ENCODE measurements at regions not wholly inside any gene's neighbourhood (a gene's known extent, or its start where the extent isn't known, plus 50 kb on each side); places are given as distances from the start of the nearest gene placed in this dataset.
"Not testable (repeated sequence)": the region's sequence is repeated elsewhere in the genome, so short reads cannot be mapped to it uniquely, and the experiment has no call there.

GRCh38 chr9:94490465-94490864 is 64.4 kb upstream of the PCAT7 start:
- no peak overlapping the region for H3K4me3 Mint-ChIP-seq
- H3K9me3 Mint-ChIP-seq, result no peaks in the 10 kb centered on the region
- no peaks in the 10 kb centered on the region for H3K4me1 Mint-ChIP-seq
- peaks cover 14% of the 10 kb centered on the region for H3K27me3 Mint-ChIP-seq
- H3K27ac Mint-ChIP-seq, result no peak overlapping the region
- no peaks in the 10 kb centered on the region for H3K36me3 Mint-ChIP-seq (ENCODE audit: low read depth)
- POLR2A ChIA-PET, result no interaction called here
- CTCF ChIA-PET, result no interaction called here
- no peak for DNase-seq

GRCh38 chr9:94492125-94492524 is 62.8 kb upstream of the PCAT7 start:
- H3K9me3 Mint-ChIP-seq; CTCF ChIA-PET; H3K4me1 Mint-ChIP-seq; H3K36me3 Mint-ChIP-seq (ENCODE audit: low read depth); POLR2A ChIA-PET; DNase-seq; H3K27ac Mint-ChIP-seq; H3K4me3 Mint-ChIP-seq: not testable (repeated sequence)
- peaks cover 15% of the 10 kb centered on the region for H3K27me3 Mint-ChIP-seq

GRCh38 chr9:94498801-94499453 is 56.0 kb upstream of the PCAT7 start:
- Mint-ChIP-seq H3K4me3 (no peak overlapping the region), H3K27me3 (peaks cover 19% of the 10 kb centered on the region), H3K27ac (no peak overlapping the region), H3K36me3 (ENCODE audit: low read depth) (no peaks in the 10 kb centered on the region), H3K9me3 (no peaks in the 10 kb centered on the region), H3K4me1 (no peaks in the 10 kb centered on the region)
- POLR2A ChIA-PET, result no interaction called here
- DNase-seq, result no peak
- CTCF ChIA-PET, result interaction anchor here (0.5 kb wide), 1 partner anchor 9 kb away, joined by 3 read pairs; no protein-coding TSS in a partner anchor

- Mint-ChIP-seq H3K27me3 (peaks cover 18% of the 10 kb centered on the region), H3K4me1 (no peaks in the 10 kb centered on the region), H3K36me3 (ENCODE audit: low read depth) (no peaks in the 10 kb centered on the region), H3K27ac (no peak overlapping the region), H3K4me3 (no peak overlapping the region), H3K9me3 (no peaks in the 10 kb centered on the region)
- no peak for DNase-seq
- ChIA-PET CTCF (no interaction called here), POLR2A (no interaction called here)
Measured at GRCh38 chr9:94504358-94504757, 50.5 kb upstream of the PCAT7 start.
